HEK293T (cell line): ENCODE measurements at regions not wholly inside any gene's neighbourhood (a gene's known extent, or its start where the extent isn't known, plus 50 kb on each side); places are given as distances from the start of the nearest gene placed in this dataset.

ENCODE experiments used
- CTCF ChIA-PET: fragments of 350-600 bp; formaldehyde crosslinking; extraction: SDS; loops from one replicate; lab custom pipeline; 2021; ENCODE audit warnings: antibody characterized with exemption, inconsistent platforms; lab: Yijun Ruan, JAX
- POLR2A ChIA-PET: fragments of 350-600 bp; formaldehyde crosslinking; extraction: SDS; loops from one replicate; lab custom pipeline; 2020; ENCODE audit warnings: antibody characterized with exemption, inconsistent platforms; lab: Yijun Ruan, JAX
- DNase-seq: peaks from one replicate; pipeline ENCODE4 v3.0.0; 2012; ENCODE audit warnings: mixed read lengths; ENCODE audit errors: extremely low spot score
- ARNT ChIP-seq: fragments of 450-650 bp; IDR thresholded peaks from 2 replicates; pipeline ENCODE4 v1.6.1; 2017; ENCODE audit warnings: mild to moderate bottlenecking
- BHLHE40 ChIP-seq: fragments of 450-650 bp; IDR thresholded peaks from 2 replicates; pipeline ENCODE4 v1.6.1; 2016; ENCODE audit warnings: mild to moderate bottlenecking, moderate library complexity, borderline replicate concordance
- CTBP1 ChIP-seq: fragments of 450-650 bp; IDR thresholded peaks from 2 replicates; pipeline ENCODE4 v1.6.1; 2016; ENCODE audit warnings: borderline replicate concordance
- ELF4 ChIP-seq: fragments of 450-650 bp; IDR thresholded peaks from 2 replicates; pipeline ENCODE4 v1.6.1; 2017; ENCODE audit warnings: antibody characterized with exemption
- FOXA1 ChIP-seq: fragments of 450-650 bp; IDR thresholded peaks from 2 replicates; pipeline ENCODE4 v1.6.1; 2016; ENCODE audit warnings: mild to moderate bottlenecking
- FOXK2 ChIP-seq: fragments of 450-650 bp; IDR thresholded peaks from 2 replicates; pipeline ENCODE4 v1.6.1; 2016; ENCODE audit warnings: mild to moderate bottlenecking
- FOXM1 ChIP-seq: fragments of 450-650 bp; IDR thresholded peaks from 2 replicates; pipeline ENCODE4 v1.6.1; 2017; ENCODE audit warnings: mild to moderate bottlenecking, borderline replicate concordance
- HDGF ChIP-seq: fragments of 450-650 bp; IDR thresholded peaks from 2 replicates; pipeline ENCODE4 v1.6.1; 2017; ENCODE audit warnings: antibody characterized with exemption, borderline replicate concordance
- L3MBTL2 ChIP-seq: fragments of 450-650 bp; conservative IDR thresholded peaks from 2 replicates; pipeline ENCODE4 v1.6.1; 2016; ENCODE audit warnings: mild to moderate bottlenecking
- LEF1 ChIP-seq: fragments of 450-650 bp; IDR thresholded peaks from 2 replicates; pipeline ENCODE4 v1.6.1; 2017; ENCODE audit warnings: mild to moderate bottlenecking, borderline replicate concordance
- NFRKB ChIP-seq: fragments of 450-650 bp; IDR thresholded peaks from 2 replicates; pipeline ENCODE4 v1.6.1; 2016; ENCODE audit warnings: mild to moderate bottlenecking, moderate library complexity
- PKNOX1 ChIP-seq: fragments of 450-650 bp; IDR thresholded peaks from 2 replicates; pipeline ENCODE4 v1.6.1; 2016
- SP1 ChIP-seq: fragments of 450-650 bp; IDR thresholded peaks from 2 replicates; pipeline ENCODE4 v1.6.1; 2017
- SUZ12 ChIP-seq: fragments of 450-650 bp; IDR thresholded peaks from 2 replicates; pipeline ENCODE4 v1.6.1; 2016; ENCODE audit warnings: mild to moderate bottlenecking
- TARDBP ChIP-seq: fragments of 450-650 bp; IDR thresholded peaks from 2 replicates; pipeline ENCODE4 v1.6.1; 2016
- ZNF384 ChIP-seq: fragments of 450-650 bp; IDR thresholded peaks from 2 replicates; pipeline ENCODE4 v1.6.1; 2016

GRCh38 chr4:96063639-96064038 is 223.7 kb downstream of the PDHA2 start:
- TF ChIP-seq CTBP1 (no peak), ZNF384 (no peak), L3MBTL2 (no peak), BHLHE40 (no peak), SUZ12 (no peak), HDGF (no peak), FOXA1 (no peak), PKNOX1 (no peak), LEF1 (no peak), SP1 (no peak), ARNT (no peak), FOXK2 (no peak), NFRKB (no peak), TARDBP (no peak), FOXM1 (no peak), ELF4 (no peak)
- DNase-seq = no peak
- CTCF ChIA-PET = no interaction called here
- POLR2A ChIA-PET = no interaction called here

- no peak for TF ChIP-seq FOXA1
- TF ChIP-seq ARNT = no peak
- no peak for TF ChIP-seq TARDBP
- no peak for TF ChIP-seq CTBP1
- no peak for TF ChIP-seq FOXK2
- no peak for TF ChIP-seq L3MBTL2
- no peak for DNase-seq
- ChIA-PET POLR2A (no interaction called here), CTCF (no interaction called here)
Measured at GRCh38 chr4:96073461-96073860, 233.6 kb downstream of the PDHA2 start.

GRCh38 chr4:96092151-96092705 is 252.3 kb downstream of the PDHA2 start:
- ChIA-PET CTCF (no interaction called here), POLR2A (no interaction called here)
- no peak for TF ChIP-seq NFRKB
- no peak for TF ChIP-seq BHLHE40
- TF ChIP-seq L3MBTL2 = no peak
- TF ChIP-seq FOXA1 = no peak
- TF ChIP-seq ZNF384 = no peak
- TF ChIP-seq CTBP1 = no peak
- TF ChIP-seq PKNOX1 = no peak
- TF ChIP-seq LEF1 = no peak
- no peak for TF ChIP-seq FOXK2
- no peak for TF ChIP-seq SUZ12
- TF ChIP-seq FOXM1 = no peak
- TF ChIP-seq HDGF = no peak
- DNase-seq = no peak

DNA sequence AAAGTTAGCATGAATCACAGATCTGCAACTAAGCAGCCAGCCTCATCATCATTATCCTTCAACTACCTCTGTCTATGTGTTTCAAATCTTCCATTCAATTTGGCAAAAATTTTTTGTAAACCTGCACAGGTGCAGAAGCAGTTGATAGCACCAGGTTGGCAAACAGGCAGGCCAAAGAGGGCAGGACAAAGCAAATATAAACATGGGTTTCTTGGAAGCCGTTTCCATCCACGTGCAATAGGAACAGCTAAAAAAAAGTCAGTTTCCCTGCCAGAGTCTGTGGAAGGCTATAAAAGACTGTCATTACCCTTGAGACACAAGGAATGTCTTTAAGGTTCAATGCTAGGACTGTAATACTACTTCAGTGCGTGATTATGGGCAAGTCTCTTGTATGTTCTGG is 253.2 kb downstream of the PDHA2 start:
- ChIA-PET POLR2A (no interaction called here), CTCF (no interaction called here)
- no peak for TF ChIP-seq SP1
- no peak for TF ChIP-seq PKNOX1
- TF ChIP-seq ELF4 = no peak
- TF ChIP-seq L3MBTL2 = no peak
- no peak for TF ChIP-seq FOXM1
- TF ChIP-seq ARNT = no peak
- TF ChIP-seq FOXK2 = no peak
- no peak for TF ChIP-seq TARDBP
- no peak for TF ChIP-seq FOXA1
- no peak for TF ChIP-seq CTBP1
- DNase-seq = no peak

DNA sequence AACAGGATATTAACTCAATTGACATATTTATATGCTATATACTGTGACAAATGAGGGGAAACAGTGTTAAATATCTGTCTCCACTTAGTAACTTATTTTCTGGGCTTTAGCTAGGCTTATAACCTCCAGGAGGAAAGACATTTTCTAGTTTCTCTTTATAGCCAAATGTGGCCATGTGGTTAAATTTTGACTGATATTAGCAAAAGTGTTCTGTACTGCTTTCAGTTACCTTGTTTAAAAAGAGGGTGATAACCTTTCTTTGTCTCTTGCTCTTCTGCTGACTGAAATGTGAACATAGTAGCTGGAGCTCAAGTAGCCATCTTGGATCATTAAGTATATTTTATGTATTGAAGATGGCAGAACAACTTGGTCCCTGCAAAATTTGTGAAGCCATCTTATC is 253.7 kb downstream of the PDHA2 start:
- ChIA-PET CTCF (no interaction called here), POLR2A (no interaction called here)
- DNase-seq = no peak
- TF ChIP-seq ARNT (no peak), FOXM1 (no peak), FOXK2 (no peak), HDGF (no peak)

DNA sequence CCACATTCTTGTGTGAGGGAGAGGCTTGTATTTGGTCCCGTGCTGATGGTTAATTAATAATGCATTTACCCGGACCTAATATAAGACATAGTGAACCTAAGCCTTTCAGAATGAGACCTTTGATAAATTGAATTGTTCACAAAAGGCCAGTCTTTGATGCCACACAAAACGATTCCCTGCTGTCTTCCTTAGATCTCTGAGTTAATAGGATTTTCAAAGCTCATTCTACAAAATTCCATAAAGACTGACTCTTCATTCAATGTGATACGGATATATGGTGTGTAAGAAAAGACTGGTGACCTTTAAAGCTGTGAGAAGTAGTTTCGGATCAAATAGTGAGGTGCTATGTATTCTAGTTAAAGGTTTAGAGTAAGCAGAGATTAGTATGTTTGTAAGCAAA is 254.3 kb downstream of the PDHA2 start:
- ChIA-PET POLR2A (no interaction called here), CTCF (no interaction called here)
- no peak for DNase-seq
- no peak for TF ChIP-seq LEF1
- TF ChIP-seq NFRKB = no peak
- no peak for TF ChIP-seq L3MBTL2
- TF ChIP-seq SUZ12 = no peak
- TF ChIP-seq ARNT = no peak
- TF ChIP-seq SP1 = no peak
- no peak for TF ChIP-seq TARDBP
- TF ChIP-seq FOXK2 = no peak
- TF ChIP-seq FOXM1 = no peak

- ChIA-PET CTCF (no interaction called here), POLR2A (no interaction called here)
- DNase-seq = no peak
- TF ChIP-seq HDGF (no peak), TARDBP (no peak), PKNOX1 (no peak), ZNF384 (no peak), CTBP1 (no peak), ARNT (no peak), NFRKB (no peak), ELF4 (no peak), FOXM1 (no peak), SUZ12 (no peak), SP1 (no peak)
Measured at GRCh38 chr4:96097040-96097607, 257.2 kb downstream of the PDHA2 start.
